Eye (tissue), 1 donor: ENCODE measurements at regions not wholly inside any gene's neighbourhood (a gene's known extent, or its start where the extent isn't known, plus 50 kb on each side); places are given as distances from the start of the nearest gene placed in this dataset.

Experiments used
- DNase-seq: peaks from one replicate; pipeline ENCODE4 v3.0.0-alpha.2; 2015

GRCh38 chr20:60977901-60978300 is 274.2 kb upstream of the CDH4 start:
- no peak for DNase-seq

DNA sequence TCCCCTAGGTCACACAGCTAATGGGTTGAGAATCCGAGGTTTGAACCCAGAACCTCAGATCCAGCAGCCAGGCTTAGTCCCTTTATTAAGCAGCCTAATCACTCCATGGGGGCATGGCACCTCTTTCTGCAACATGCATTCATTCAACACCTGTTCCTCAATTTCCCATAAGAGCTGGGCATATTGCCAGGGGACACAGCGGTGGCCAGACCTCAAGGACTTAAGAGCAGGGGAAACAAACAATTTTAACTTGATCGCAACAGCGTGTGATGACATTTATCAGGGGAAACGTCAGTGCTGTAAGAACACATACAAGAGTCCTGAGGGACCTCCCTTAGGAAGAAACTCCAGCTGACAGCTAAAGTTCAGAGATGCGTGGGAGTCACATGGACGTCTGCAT is 267.4 kb upstream of the CDH4 start:
- peak; percentile 15 for DNase-seq

DNA sequence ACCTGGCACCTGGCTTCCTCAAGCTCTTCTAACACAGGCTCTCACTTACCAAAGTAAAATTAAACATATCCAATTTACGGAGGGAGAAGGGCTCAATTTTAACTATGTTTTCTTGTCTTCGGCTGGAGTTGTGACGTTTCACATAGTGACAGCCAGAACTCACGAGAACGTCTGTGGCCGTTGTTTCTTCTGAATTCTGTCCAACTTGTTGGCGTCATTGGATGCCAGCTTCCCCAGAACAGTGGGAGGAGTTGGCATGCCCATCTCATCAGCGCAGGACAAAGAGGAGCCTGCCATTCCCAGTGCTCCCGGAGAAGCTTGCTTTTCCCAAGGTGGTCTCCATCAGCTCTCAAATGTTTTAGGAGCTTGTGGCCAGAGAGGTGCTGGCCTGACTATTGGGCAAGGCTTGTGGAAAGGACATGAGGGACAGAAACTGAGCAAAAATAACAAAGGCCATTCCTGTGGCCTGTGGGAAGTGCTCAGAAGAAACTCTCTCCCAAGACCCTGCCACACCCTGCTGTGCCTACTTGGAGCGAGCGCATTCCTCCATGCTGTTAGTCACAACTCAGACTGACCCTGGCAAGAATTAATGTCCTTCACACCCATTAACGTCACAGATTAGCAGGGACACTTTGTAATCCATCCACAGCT is 265.4 kb upstream of the CDH4 start:
- DNase-seq, result no peak

DNA sequence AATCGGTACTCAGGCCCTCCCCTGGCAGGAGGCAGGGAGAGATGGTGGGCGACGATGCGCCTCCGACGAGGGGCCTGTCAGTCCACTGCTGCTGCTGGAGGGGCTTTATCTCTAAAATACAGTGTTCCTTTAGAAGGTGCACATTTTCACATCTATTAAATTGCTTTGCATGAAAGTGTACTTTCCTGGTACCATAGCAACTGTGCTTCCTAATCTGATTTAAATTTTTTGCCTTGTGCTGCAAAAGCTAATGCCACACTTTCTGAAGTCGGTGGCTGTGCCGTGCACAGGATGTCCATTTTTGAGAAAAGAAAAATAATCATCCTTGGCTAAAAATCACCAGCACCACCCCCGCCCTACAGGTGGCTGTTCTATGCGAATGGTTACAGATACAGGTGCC is 262.0 kb upstream of the CDH4 start:
- no peak for DNase-seq

DNA sequence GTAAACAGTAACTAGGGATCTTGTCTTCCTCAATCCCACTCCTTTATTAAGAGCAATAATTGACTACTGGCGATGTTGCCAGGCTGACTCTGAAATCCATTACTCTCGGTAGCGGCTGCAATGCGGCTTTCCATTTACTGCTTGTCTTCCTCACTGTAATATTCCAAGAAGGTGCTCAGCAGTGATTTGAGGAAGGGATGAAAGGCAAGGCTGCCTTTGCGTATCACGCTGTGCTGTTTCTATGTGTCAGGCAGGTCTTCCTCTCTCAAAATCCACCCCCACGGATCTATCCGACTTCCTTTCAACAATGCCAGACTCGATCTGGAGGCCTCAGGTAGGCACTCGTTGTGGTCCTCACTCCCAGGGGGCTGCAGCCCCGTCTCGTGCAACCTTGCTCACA is 261.4 kb upstream of the CDH4 start:
- no peak for DNase-seq

- DNase-seq, result peak; percentile 32
Measured at GRCh38 chr20:60993433-60994044, 258.5 kb upstream of the CDH4 start.

- no peak for DNase-seq
Measured at GRCh38 chr20:60999250-60999649, 252.8 kb upstream of the CDH4 start.

- DNase-seq, result no peak
Measured at GRCh38 chr20:61002090-61002489, 250.0 kb upstream of the CDH4 start.

GRCh38 chr20:61014491-61014890 is 237.6 kb upstream of the CDH4 start:
- no peak for DNase-seq

DNA sequence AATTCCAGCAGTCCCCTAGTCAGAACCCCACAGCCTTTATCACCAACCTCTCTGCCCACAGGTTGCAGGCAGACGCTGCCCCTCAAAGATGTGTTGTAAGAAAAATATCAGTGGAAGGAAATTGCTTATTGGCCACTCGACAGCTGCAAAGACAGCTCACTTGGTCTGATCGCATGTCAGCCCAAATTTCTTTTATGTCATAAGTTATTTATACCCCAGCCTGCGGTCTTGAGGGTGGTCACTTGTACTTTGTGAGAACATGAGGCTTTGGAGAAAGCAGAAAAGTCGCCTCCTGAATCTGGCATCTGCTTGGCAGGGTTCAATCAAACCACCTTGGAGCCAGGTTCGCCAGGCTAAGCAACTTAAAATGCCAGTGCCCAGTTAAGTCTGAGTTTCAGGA is 236.5 kb upstream of the CDH4 start:
- no peak for DNase-seq

- no peak for DNase-seq
Measured at GRCh38 chr20:61019322-61019721, 232.7 kb upstream of the CDH4 start.

- DNase-seq, result no peak
Measured at GRCh38 chr20:61023612-61024011, 228.4 kb upstream of the CDH4 start.

- DNase-seq, result no peak
Measured at GRCh38 chr20:61024390-61024789, 227.7 kb upstream of the CDH4 start.

DNA sequence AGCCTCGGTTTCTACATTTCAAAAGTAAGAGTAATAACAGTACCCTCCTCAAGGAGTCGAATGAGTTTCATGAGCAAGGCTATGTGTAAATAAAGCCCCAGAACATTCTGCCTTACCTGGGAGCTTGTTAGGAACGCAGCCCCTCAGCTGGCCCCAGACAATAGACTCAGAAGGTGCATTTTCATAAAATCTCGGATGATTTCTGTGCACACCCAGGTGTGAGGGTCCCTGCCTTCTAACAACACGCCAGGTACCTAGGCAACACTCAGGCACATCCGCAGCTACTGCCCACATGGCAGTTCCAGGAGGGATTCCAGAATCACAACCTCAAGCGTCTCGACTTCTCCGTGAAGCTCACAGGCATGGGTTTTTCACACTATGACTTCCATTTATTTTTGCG is 226.5 kb upstream of the CDH4 start:
- no peak for DNase-seq

DNA sequence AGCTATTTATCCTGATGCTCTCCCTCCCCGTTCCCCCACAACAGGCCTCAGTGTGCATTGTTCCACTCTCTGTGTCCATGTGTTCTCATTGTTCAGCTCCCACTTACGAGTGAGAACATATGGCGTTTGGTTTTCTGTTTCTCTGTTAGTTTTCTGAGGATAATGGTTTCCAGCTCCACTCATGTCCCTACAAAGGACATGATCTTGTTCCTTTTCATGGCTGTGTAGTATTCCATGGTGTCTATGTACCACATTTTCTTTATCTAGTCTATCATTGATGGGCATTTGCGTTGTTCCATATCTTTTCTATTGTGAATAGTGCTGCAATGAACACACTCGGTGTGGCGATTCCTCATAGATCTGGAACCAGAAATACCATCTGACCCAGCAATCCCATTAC is 225.9 kb upstream of the CDH4 start:
- no peak for DNase-seq

GRCh38 chr20:61026731-61027130 is 225.3 kb upstream of the CDH4 start:
- no peak for DNase-seq

DNA sequence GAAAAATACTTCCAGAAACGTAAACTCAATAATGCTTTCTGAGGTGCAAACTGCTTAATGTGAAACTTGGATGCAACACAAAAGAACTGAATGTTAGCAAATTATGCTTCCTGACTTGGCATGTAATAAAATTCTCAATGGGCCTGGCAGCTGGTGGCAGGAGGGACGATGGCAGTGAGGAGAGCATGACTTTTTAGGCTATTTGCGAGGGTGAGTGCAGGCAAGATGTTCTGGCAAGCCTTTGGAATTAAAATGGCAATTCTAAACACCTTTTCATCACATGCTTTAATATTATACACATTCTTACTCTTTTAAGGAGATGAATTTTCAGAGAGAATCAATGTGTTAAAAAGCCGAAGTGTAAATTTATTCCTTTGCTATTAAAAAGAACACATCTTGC is 224.8 kb upstream of the CDH4 start:
- DNase-seq, result no peak

GRCh38 chr20:61030130-61030529 is 221.9 kb upstream of the CDH4 start:
- no peak for DNase-seq

GRCh38 chr20:61031101-61031830 is 220.8 kb upstream of the CDH4 start:
- no peak for DNase-seq

GRCh38 chr20:61037498-61037897 is 214.6 kb upstream of the CDH4 start:
- DNase-seq, result no peak

DNA sequence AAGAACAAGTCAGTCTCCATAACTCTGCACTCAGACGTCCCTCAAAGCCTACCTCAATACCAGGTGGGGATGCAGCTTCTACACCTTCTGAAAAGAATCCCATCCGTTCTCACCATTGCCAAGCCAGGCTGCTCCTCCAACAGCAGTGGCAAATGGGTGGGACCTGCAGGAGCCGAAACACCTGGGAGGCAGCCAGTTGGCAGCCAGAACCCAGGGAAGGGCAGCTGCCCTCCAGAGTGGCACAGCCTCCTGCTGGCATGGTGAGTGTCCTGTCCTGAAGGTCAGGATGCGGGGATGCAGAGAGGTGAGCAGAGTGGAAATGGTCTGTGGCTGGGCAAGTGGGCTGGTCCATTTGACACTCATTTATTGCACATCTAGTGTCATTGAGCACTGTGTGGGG is 210.6 kb upstream of the CDH4 start:
- DNase-seq, result no peak

- no peak for DNase-seq
Measured at GRCh38 chr20:61042506-61043385, 209.3 kb upstream of the CDH4 start.

DNA sequence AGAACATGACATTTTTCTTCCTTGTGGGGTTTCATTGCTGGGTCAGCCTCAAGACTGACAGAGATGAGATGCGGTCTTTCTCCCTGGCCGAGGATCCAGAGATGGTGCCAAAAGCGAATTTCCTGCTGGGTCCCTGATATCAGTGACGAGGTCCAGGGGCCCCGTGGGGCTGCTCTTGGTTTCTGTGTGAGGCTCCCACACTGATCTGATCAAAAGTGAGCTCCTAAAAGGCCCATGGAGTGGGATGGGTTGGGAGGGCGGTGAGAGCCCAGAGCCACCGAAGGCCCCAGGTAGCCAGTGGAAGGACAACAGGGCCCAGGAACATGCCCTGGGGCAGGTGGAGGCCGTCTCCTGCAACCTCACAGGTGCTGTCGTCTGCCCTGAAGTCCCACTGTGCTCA is 208.4 kb upstream of the CDH4 start:
- DNase-seq, result no peak
